ENCODE measurements at regions not wholly inside any gene's neighbourhood (a gene's known extent, or its start where the extent isn't known, plus 50 kb on each side); places are given as distances from the start of the nearest gene placed in this dataset.
"Not testable (repeated sequence)": the region's sequence is repeated elsewhere in the genome, so short reads cannot be mapped to it uniquely, and the experiment has no call there.

DNA sequence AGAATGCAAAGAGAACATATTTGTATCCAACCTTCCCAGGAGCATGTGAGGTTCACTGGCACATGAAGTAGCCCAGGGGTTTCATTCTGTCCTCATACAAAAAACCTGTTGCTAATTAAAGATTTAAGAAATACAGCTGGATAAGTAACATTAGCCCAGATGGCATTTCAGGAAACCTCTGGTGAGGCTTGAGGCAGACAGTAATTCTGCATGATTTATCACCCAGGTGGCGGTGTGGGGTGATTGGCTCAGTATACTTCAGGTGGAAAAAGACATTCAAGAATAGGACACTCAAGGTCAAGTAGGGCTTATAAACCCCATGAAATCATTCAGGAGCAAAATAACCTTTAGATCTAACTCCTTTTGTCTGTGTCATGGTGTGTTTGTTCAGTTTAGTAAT is 237.4 kb downstream of the RNF144A start:
- ATAC-seq: no peak

DNA sequence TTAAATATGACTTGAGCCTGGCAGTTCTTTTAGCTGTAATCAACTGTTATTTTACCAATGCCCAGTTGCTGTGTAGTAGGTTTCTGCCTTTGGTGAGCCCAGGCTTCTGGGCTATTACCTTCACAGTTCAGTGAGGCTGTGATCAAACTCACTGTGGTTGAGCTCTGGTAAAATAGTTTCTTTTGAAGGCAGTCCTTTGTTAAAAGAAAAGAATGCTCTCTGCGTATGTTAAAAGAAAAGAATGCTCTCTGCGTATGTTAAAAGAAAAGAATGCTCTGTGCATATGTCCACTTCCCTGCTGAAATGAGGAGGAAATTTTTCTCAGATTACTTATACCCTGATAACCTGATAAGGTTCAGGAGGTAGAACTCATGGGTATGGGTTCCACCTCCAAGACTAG is 244.3 kb downstream of the RNF144A start:
- ATAC-seq: no peak

DNA sequence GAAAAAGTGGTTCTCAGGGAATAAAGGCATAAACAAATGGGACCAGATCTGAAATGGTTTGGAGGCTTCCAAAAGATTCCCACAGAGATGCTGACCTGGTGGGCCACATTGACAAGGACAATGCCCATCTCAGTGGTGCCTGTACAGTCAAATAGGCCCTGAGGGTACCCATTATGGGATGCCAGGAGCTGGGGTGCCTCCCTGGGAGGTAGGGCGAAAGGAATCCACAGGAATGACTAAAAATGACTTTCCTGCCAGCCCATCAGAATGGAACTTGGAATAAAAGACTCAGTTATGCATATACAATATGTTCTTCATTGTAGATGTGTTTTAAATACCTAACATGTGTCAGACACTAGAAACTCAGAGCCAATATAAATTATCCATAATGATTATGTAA is 248.5 kb downstream of the RNF144A start:
- no peak for ATAC-seq

DNA sequence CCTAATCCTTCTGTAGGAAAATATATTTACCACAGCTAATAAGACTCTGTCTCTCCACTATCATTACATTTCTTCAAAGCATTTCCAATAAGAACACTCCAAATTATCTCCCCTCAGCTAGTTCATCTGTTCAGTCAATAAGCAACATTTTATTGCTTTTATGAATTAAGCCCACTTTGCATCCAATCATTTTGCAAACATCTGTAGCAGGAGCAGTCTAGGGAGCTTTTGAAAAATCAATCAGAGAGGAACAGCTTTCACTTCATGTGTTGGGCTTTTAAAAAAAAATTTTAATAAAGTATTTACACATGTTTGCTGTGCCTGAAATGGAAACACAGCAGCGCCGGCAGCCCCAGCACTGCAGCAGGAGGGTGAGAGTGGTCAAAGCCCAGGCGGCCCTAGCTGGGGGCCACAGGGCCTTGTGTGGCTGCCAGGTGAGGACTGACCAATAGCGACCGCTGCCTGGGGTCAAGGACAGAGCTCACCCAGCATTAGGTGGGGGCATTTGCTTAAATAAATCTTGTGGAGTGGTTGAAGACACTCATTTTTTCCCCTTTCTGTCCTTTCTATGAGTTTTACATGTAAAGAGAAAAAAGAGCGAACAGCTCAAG is 250.7 kb downstream of the RNF144A start:
- ATAC-seq: no peak

DNA sequence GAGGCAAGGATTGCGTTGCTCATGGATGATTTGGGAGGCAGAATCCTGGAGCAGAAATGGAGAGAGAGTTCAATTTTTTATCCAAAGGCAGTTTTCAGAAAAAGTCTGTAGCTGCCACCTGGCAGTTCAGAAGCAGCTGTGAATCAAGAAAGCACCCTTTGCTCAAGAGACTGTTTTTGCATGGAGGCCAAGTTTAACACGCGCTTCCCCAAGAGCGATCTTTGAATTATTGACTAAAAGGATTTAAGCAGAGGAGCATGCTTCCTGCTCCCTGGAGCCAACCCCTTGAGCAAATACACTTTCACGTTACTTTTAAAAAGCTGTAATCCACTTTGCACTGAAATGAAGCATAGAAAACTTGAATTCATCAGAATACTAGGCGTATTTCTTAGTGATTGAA is 252.4 kb downstream of the RNF144A start:
- no peak for ATAC-seq

DNA sequence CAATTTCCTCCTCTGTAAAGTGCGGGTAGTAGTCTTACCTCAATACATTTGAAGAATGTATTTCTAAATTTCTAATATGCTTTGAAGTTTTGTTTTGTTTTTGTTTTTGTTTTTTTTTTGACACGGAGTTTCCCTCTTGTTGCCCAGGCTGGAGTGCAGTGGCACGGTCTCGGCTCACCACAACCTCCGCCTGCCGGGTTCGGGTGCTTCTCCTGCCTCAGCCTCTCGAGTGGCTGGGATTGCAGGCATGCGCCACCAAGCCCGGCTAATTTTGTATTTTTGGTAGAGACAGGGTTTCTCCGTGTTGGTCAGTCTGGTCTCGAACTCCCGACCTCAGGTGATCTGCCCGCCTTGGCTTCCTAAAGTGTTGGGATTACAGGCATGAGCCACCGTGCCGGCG is 261.8 kb downstream of the RNF144A start:
- ATAC-seq: not testable (repeated sequence)

DNA sequence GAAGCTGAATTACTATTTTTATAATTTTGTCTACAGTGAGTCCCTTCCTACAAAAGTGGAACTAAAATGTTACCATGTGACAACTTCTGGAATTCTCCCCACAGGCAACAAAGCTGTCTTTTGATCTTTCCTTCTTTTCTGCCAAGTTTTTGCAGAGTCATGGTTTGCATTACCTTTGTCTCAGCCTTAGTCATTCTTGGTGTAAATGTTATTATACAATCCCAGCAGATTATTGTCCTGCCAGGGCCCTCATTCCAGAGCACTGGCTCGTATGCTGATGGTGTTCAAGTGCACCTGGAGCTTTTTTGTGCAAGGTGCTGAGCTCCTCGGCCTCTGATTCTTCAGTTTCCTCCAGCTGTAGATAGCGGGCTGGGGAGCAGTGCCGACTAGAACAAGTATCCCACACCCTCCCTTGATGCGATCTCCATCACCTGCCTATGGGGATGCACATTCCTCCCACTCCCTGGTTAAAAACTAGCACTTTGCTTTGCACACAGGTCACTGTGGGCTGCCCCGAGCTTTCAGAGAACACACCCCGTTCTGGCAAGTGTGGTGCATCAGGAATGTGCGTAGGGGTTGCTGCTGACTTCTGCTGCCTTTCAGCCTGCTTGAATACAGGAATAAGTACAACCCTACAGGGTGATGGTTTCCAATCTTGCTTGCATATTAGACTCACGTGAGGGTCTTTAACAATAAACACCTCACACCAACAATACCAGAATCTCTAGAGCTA is 263.6 kb downstream of the RNF144A start:
- ATAC-seq: no peak

DNA sequence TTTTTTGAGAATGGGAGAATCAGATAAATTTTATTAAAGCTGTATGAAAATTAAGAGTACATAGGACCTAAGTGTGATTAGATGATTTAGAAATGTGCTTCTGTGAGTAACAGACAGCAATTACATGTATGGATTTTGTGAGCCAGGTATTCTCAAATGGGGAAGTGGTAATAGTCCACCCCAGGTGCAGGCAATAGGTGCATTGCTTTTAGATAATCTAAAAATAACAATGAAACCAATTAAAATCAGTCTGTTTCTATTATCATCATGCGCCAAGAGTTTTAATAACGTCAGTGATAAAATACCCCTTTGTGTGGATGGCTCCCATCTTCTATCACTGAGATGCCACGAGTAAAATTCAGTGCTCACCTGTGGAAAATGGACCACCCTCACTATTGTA is 265.3 kb downstream of the RNF144A start:
- no peak for ATAC-seq

DNA sequence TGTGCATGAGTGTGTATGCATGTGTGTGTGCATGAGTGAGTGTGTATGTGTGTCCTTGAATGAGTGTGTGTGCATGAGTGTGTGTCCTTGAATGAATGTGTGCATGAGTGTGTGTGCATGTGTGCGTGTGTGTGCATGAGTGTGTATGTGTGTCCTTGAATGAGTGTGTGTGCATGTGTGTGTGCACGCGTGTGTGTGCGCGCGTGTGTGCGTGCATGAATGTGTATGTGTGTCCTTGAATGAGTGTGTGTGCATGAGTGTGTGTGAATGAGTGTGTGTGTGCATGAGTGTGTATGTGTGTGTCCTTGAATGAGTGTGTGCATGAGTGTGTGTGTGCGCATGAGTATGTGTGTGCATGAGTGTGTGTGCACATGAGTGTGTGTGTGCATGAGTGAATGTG is 271.9 kb downstream of the RNF144A start:
- ATAC-seq: no peak

DNA sequence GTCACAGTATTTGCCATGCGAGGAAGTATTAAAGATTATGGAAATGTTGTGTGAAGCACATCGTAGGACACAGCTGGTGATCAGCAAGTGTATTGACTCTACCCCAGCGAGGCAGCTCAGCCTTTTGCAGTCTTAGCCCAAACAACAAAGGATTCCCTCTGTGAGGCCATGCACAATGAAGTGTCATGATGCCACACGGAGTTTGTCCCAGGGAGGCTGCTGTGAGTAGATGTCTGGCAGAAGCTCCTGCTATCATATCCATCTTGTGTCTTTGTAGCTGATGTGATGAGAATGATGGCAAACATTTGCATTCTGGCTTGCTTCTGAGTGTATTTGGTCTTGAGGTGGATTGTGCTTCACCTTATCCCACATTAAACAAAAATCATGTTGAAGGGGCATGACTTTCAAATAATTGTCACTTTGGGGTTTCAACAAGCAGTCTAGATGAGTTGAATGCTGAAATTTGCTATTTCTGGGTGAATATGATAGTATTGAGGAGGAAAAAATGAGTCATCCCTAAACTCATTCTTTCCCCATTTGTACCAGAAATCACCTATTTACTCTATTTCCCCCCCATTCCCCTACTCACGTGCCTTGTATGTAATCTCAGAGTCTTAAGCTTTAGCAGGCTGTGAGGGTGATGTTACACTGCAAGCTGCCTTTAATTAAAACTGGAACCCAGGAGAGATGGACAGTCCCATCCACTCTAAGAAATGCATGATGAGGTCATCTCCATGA is 273.5 kb downstream of the RNF144A start:
- ATAC-seq: peak; percentile 35 to 36

DNA sequence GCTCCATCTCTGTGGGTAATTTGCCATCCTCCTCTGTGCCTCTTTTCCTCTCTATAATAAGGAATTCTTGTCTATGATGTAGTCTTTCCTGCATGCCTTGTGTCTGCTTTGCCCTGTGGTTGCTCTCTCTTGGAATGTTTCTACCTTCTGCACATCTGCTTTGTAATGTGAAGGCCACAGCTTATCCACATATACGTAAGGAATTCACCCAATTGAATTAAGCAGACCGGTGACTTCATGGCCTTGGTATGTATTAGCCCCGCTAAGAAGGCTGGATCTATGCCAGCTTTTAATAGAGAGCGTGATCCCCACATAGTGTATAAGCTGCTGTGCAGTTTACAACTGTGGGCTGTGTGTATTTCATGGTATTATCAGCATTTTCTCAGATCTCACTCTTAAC is 274.7 kb downstream of the RNF144A start:
- ATAC-seq: no peak

DNA sequence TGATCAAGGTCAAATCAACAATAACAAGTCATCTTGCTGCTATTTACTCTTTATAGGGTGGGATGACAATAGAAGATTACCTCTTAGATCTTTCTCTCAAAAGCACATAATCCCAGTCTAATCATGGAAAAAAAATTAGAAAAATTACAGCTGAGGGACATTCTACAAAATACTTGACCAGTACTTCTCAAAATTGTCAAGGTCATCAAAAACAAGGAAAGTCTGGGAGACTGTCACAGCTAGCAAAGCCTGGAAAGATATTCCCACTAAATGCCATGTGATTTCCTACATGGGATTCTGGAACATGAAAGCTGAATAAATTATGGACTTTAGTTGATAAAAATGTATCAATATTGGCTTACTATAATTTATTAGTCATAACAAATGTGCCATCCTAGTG is 276.2 kb downstream of the RNF144A start:
- ATAC-seq: no peak

DNA sequence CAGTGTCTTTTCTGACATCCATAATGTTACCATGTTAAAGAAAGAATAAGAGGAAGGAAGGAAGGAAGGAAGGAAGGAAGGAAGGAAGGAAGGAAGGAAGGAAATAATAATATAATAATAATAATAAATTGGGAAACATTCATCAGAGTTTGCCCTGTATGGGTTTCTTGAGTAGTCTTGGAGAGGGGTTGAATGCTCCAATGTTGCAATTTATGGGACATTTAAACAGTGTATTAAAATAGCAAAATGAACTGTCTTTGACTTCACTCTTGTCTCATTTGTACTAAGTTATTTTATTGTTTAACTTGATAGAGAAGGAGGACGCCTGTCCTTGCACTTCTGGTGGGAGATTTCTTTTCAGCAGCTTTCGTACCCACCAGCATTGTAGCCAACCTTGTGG is 277.7 kb downstream of the RNF144A start:
- ATAC-seq: no peak

DNA sequence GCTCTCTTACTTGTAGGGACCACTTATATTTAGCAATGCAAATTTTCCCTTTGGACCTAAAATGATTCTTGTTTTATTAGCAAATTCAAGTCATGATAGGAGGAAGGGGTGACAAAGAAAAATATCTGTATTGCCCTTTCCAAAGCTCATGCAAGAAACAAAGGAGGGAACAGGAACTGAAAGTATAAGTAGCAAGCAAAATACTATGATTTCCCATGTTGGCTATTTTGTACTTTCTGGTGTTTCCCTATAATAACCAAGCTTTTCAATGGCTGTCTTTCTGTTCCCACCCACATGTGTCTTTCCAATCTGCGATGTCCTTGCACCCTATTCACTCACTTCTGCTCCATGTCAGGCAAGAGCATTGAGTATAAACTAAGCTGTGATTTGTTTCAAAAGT is 279.7 kb downstream of the RNF144A start:
- no peak for ATAC-seq

DNA sequence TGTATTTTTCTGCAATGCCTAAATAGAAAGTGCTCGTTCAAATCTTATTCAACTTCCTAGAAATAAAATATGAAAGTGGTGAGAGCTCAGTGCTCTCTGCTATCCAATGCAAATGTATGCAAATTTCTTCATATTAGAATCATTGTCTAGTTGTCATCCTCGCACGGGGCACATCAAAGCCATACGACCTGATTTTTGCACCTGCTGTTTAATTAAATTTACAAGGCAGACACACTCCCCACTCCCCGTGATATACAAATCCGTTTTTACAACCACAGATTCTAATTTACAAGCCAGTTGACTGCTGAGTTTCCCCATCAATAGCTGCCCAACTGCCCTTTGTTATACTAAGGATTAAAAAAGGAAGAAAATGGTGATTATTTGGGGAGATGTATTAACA is 284.6 kb downstream of the RNF144A start:
- no peak for ATAC-seq

DNA sequence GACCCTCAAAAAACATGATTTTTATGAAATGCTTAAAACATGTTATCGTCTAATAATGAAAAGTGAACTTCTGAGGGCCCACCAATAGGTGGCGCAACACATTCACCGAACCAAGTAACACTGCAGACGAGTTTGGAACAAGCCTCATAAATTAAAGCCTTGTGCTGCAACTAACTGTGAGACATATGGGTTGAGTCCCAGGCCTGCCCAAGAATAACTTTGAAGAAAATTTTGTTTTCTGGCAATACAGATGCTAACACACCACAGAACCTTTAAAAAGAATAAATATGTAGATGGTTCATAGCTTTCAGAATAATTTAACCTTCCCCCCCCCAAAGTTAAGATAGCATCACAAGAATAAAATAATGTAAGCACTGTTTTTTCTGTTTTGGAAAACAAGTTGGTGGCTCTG is 285.9 kb downstream of the RNF144A start:
- ATAC-seq: no peak

DNA sequence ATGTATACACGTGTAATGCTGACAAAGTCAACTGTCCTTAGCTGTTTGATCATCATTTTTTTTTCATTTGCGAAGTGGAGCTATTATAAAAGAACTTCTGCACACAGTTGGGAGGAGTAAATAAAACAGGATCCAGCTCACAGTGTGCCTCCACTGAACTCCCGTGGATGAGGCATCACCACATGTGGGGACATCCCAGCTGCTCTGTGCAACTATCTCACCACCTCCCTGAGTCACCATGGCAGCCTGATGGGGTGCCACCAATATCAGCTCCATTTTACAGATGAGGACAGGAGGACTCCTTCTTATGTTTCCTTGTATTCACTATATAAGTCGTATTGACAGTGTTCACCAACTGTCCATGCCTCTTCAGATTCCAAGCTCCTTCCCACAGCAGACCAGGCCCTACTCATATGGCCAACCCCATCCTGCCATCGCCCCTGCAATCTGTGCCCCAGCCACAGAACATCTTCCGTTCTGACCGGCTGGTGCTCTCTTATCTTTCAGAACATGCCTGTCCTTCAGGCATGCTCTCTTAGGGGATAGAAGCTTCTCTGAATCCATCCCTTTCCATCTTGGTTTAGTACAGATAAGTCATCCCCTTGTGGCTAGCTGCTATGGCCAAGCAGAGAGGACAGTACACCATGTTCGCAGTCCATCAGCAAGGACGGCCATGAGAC is 288.1 kb downstream of the RNF144A start:
- no peak for ATAC-seq

DNA sequence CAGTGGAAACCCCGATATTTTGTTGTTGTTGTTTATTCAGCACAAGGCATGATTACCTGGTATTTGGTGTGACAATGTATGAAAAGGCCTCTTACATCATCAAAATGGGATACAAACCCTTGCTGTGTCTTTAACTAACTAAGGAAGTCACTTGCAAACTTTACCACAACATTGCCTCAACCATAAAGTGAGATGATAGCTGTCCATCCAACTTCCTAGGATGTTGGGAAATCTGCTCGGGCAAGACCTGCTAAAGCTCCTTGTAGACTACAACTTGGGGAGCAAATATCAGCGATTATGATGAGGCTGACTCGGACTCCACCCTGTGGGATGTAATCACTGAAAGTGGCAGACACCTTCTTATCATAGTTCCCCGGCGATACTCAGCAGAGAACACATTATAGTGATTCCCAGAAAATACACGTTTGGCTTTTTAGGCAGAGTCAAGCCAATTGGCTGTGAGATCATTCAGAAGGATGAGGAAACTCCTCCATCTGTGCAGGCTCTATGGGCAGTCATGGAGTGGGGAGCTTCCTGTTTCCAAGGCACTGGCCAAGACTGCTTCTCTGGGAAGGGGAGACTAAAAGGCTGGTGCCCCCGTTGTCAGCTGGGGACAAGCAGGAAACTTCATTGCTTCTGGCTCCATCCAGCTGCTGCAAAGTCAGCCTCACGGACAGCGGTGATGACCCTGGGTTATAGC is 289.0 kb downstream of the RNF144A start:
- ATAC-seq: no peak

DNA sequence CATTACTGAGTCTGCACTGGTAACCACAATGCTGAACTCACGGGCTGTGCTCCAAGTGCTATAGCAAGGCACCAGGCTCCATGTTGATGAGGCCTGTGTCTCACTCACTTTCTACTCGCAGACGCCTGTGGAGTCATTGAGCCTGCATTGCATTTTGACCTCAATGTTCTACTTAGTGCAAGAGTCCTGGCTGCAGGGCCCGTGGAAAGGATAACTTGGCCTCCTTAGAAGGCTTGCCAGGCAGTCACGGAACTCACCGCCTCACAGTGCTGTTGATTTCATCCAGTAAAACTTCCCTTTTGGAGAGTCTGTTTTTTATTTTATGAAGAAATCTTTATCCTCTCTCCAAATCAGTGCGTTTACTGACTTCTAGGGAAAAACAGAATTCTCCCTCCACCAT is 290.4 kb downstream of the RNF144A start:
- no peak for ATAC-seq

DNA sequence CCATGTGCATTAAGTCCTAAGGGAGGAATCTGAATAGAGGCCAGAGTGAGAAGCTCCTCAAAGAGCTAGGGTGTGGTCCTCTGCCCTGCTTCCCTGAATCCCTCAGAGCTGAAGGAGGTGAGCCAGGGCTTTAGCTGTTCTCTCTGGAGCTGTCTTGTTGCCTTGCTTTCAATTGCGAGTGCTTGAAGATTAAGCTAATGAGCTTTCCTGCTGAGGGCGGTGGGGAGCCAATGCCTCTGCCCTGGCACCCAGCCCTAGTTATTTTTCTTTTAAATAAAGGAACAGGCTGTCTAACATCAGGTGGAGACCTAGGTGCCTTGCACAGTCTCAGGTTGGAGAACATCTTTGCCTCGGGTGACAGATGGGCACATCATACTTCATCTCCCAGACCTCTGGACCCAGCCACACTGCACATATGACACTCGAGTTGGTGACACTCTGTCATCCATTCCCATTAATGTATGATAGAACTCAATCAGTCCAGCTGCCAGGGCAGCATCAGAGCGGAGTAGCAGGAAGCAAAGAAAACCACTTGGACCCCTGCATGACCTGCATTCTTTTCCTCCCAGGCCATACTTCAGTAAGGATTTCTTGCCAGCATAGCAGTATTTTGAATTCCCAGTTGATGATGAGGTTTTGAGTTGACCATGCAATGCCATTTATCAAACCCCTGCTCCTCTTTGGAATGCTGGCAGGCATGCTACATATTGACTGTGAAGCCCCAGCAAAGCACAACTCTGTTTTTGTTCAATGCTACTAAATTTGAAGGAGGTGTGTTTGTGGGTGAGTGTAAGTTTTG is 292.7 kb downstream of the RNF144A start:
- ATAC-seq: no peak

DNA sequence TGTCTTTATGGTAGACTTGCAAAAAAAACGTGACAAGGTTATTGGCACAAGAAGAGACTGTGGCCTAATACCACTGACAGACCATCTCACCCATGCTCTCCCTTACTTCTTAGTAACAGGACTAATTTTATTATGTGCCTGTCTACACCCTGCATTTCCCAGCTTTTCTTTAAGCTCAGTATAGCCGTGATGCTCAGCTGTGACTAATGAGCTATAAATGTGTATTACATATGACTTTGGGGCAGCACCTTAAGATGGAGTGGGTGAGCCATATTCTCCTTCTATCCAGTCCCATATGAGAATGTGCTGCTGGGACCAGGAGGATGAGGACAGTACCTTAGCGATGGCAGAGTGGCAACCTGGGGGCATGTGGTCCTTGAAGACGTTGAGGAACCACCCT is 293.5 kb downstream of the RNF144A start:
- no peak for ATAC-seq

DNA sequence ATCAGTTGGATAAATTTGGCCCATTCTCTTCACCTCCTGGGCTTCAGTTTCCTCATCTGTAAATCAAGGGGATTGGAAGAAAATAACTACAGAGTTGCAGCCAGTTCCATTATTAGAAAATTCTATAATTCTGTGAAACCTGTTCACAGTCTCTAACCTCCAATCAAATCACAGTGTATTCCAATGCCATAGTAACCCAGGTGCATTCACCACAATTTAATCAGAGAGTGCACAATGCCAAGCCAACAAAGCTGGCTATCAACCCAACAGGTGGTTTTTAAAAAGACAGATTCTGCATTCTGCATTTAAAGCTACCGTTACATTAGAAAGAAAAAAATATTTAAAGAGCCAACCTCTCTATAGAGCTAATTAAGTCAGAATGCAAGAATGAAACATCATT is 308.6 kb downstream of the RNF144A start:
- no peak for ATAC-seq
